ENCODE measurements at regions not wholly inside any gene's neighbourhood (a gene's known extent, or its start where the extent isn't known, plus 50 kb on each side); places are given as distances from the start of the nearest gene placed in this dataset.

- intact Hi-C loops (cut with micrococcal nuclease), result no loop called here
Measured at GRCh38 chr9:129264388-129264787, 86.3 kb upstream of the IER5L start.

More at GRCh38 chr9:129264388-129264787, 86.3 kb upstream of the IER5L start:
- Histone ChIP-seq H2BK15ac (ENCODE audit: low read depth, low read length) (no peak overlapping the region), H3K9ac (ENCODE audit: low read depth, low read length) (no peak overlapping the region), H3K18ac (ENCODE audit: low read depth, low read length) (no peak overlapping the region), H3K4ac (ENCODE audit: low read depth, low read length) (no peak overlapping the region), H4K8ac (ENCODE audit: low read depth in 2 of 2, low read length in 2 of 2) (no peak overlapping the region), H2BK20ac (ENCODE audit: low read depth, low read length) (no peak overlapping the region), H3K9me1 (ENCODE audit: insufficient read depth, low read length) (no peaks in the 10 kb centered on the region; the same call in none of the 2 replicates), H3K4me1 (ENCODE audit: control insufficient read depth, insufficient read depth, low read length) (peaks cover 5% of the 10 kb centered on the region), H4K5ac (ENCODE audit: low read depth, low read length) (no peak overlapping the region), H3K14ac (replicated peaks; ENCODE audit: low read depth, low read length) (no peak overlapping the region), H3K79me1 (ENCODE audit: low read depth in 1 of 2, low read length in 2 of 2) (no peaks in the 10 kb centered on the region), H3K56ac (ENCODE audit: extremely low read depth, insufficient read depth, low read length) (no peak overlapping the region), H4K91ac (ENCODE audit: insufficient read depth, low read depth, low read length) (no peak overlapping the region), H2AFZ (replicated peaks; ENCODE audit: low read length, poor library complexity) (no peak overlapping the region), H3K4me3 (ENCODE audit: insufficient read depth, low read depth, low read length) (no peak overlapping the region), H3K27me3 (ENCODE audit: control insufficient read depth, insufficient read depth, low read length) (peaks cover 12% of the 10 kb centered on the region; the same call in 1 of the 2 replicates), H3K27ac (ENCODE audit: insufficient read depth, low read length) (no peak overlapping the region), H3K23ac (ENCODE audit: low read depth, low read length) (no peak overlapping the region), H3K4me2 (ENCODE audit: low read depth, low read length) (no peak overlapping the region), H2BK5ac (ENCODE audit: low read depth, low read length, poor library complexity, severe bottlenecking) (no peak overlapping the region), H3K9me3 (ENCODE audit: control insufficient read depth, insufficient read depth, low read length) (no peaks in the 10 kb centered on the region), H2AK5ac (ENCODE audit: low read depth, low read length) (no peak overlapping the region), H3K36me3 (ENCODE audit: control insufficient read depth, insufficient read depth, low read length) (no peaks in the 10 kb centered on the region), H4K20me1 (ENCODE audit: insufficient read depth, low read length) (no peaks in the 10 kb centered on the region), H2BK120ac (ENCODE audit: low read depth, low read length) (no peak overlapping the region), H2AK9ac (replicated peaks; ENCODE audit: low read depth, low read length, poor library complexity) (no peak overlapping the region)
- DNase-seq, result no peak
- ATAC-seq (ENCODE audit: low read depth), result no peak
- no peak for TF ChIP-seq CHD1 (IDR thresholded peaks at IDR 0.05; ENCODE audit: low read depth, low read length)
- no peak for TF ChIP-seq CTCF (conservative IDR thresholded peaks at IDR 0.05; ENCODE audit: low read depth, low read length)
- TF ChIP-seq RFX5 (IDR thresholded peaks at IDR 0.05; ENCODE audit: low read depth, low read length), result no peak
- TF ChIP-seq MAZ (IDR thresholded peaks at IDR 0.05; ENCODE audit: borderline replicate concordance, low read depth, low read length), result no peak
- TF ChIP-seq MXI1 (IDR thresholded peaks at IDR 0.05; ENCODE audit: borderline replicate concordance, low read depth, low read length), result no peak
- TF ChIP-seq USF2 (IDR thresholded peaks at IDR 0.05; ENCODE audit: low read depth, low read length), result no peak
- TF ChIP-seq NFE2L2 (IDR thresholded peaks at IDR 0.05; ENCODE audit: low read depth, low read length), result no peak
- no peak for TF ChIP-seq MAFK (IDR thresholded peaks at IDR 0.05; ENCODE audit: low read depth, low read length)
- TF ChIP-seq, protein P1, sequence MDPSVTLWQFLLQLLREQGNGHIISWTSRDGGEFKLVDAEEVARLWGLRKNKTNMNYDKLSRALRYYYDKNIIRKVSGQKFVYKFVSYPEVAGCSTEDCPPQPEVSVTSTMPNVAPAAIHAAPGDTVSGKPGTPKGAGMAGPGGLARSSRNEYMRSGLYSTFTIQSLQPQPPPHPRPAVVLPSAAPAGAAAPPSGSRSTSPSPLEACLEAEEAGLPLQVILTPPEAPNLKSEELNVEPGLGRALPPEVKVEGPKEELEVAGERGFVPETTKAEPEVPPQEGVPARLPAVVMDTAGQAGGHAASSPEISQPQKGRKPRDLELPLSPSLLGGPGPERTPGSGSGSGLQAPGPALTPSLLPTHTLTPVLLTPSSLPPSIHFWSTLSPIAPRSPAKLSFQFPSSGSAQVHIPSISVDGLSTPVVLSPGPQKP (IDR thresholded peaks at IDR 0.05; ENCODE audit: borderline replicate concordance, low read depth, low read length), result no peak
- no peak for TF ChIP-seq POLR2A (IDR thresholded peaks at IDR 0.05; ENCODE audit: low read depth, low read length)
- in situ Hi-C loops (cut with MboI; ENCODE audit: low sequenced_read_pairs), result no loop called here
- no CpG with 5 or more reads among the region's 5 CpGs for WGBS, 2 experiments (ENCODE audit: extremely low coverage in 2 of 2, insufficient read length in 1 of 2)
- ChIA-PET CTCF (no interaction called here), POLR2A (ENCODE audit: unreplicated experiment) (no interaction called here)
- no TSS peak for BruUV-seq (replicated peaks)
- dilution Hi-C loops (cut with HindIII; ENCODE audit: low sequenced_read_pairs, unreplicated experiment), result no loop called here
